BJ (cell line): ENCODE measurements at regions not wholly inside any gene's neighbourhood (a gene's known extent, or its start where the extent isn't known, plus 50 kb on each side); places are given as distances from the start of the nearest gene placed in this dataset.

Experiments used
- CTCF ChIA-PET: fragments of 350-600 bp; formaldehyde crosslinking; extraction: SDS; loops from one replicate; lab custom pipeline; 2021; ENCODE audit warnings: antibody characterized with exemption, inconsistent platforms; lab: Yijun Ruan, JAX
- POLR2A ChIA-PET: fragments of 300-600 bp; sonication (Branson Sonifier 250); formaldehyde crosslinking; extraction: SDS; loops from one replicate; lab custom pipeline; 2021; ENCODE audit warnings: antibody characterized with exemption; lab: Charles Lee
- DNase-seq: peaks from one replicate; pipeline ENCODE4 v3.0.0-alpha.2; 2011; ENCODE audit warnings: low read depth
- H3K27me3 ChIP-seq: 2 replicates; pipeline ENCODE4 v1.6.0; 2011; ENCODE audit warnings: low read length; ENCODE audit not compliant: control insufficient read depth, insufficient read depth
- H3K36me3 ChIP-seq: 2 replicates; pipeline ENCODE4 v1.5.1; 2011; ENCODE audit warnings: low read length; ENCODE audit not compliant: control insufficient read depth, insufficient read depth
- H3K4me3 ChIP-seq: 2 replicates; pipeline ENCODE4 v1.5.1; 2011; ENCODE audit warnings: low read depth, mild to moderate bottlenecking, control low read depth, low read length
- CTCF ChIP-seq: IDR thresholded peaks from 2 replicates; pipeline ENCODE4 v1.5.1; 2011; ENCODE audit warnings: low read depth, mild to moderate bottlenecking, control low read depth, inconsistent platforms, low read length, moderate library complexity; ENCODE audit not compliant: insufficient read depth

GRCh38 chr3:63168179-63168578 is 109.9 kb upstream of the SYNPR start:
- POLR2A ChIA-PET = no interaction called here
- CTCF ChIA-PET = interaction anchor here (0.6 kb wide), 1 partner anchor 551 kb away, joined by 3 read pairs; no protein-coding TSS in a partner anchor
- Histone ChIP-seq H3K27me3 (no peaks in the 10 kb centered on the region), H3K36me3 (no peaks in the 10 kb centered on the region), H3K4me3 (no peak overlapping the region)
- no peak for TF ChIP-seq CTCF
- DNase-seq = no peak

GRCh38 chr3:63179862-63180522 is 98.1 kb upstream of the SYNPR start:
- Histone ChIP-seq H3K27me3 (no peaks in the 10 kb centered on the region), H3K4me3 (no peak overlapping the region), H3K36me3 (no peaks in the 10 kb centered on the region)
- no peak for DNase-seq
- CTCF ChIA-PET = no interaction called here
- TF ChIP-seq CTCF = no peak
- POLR2A ChIA-PET = no interaction called here

GRCh38 chr3:63192248-63192647 is 85.9 kb upstream of the SYNPR start:
- Histone ChIP-seq H3K4me3 (no peak overlapping the region), H3K27me3 (no peaks in the 10 kb centered on the region), H3K36me3 (no peaks in the 10 kb centered on the region)
- ChIA-PET POLR2A (no interaction called here), CTCF (no interaction called here)
- DNase-seq = no peak
- TF ChIP-seq CTCF = no peak

- DNase-seq = no peak
- peak; percentile 41 for TF ChIP-seq CTCF
- Histone ChIP-seq H3K4me3 (no peak overlapping the region), H3K27me3 (no peaks in the 10 kb centered on the region), H3K36me3 (no peaks in the 10 kb centered on the region)
- ChIA-PET CTCF (interaction anchor here (0.7 to 1.9 kb wide), 4 partner anchors 9 to 570 kb away, joined by 3 to 8 read pairs (median 4); no protein-coding TSS in a partner anchor), POLR2A (no interaction called here)
These were observed 84.5 kb upstream of the SYNPR start for GRCh38 chr3:63193647-63194046.

- H3K4me3 ChIP-seq = no peak overlapping the region
- ChIA-PET POLR2A (no interaction called here), CTCF (no interaction called here)
- DNase-seq = no peak
- H3K27me3 ChIP-seq = no peaks in the 10 kb centered on the region
- no peak for TF ChIP-seq CTCF
- H3K36me3 ChIP-seq = no peaks in the 10 kb centered on the region
These were observed 78.5 kb upstream of the SYNPR start for GRCh38 chr3:63199606-63200005.
